ENCODE measurements at regions not wholly inside any gene's neighbourhood (a gene's known extent, or its start where the extent isn't known, plus 50 kb on each side); places are given as distances from the start of the nearest gene placed in this dataset.

DNA sequence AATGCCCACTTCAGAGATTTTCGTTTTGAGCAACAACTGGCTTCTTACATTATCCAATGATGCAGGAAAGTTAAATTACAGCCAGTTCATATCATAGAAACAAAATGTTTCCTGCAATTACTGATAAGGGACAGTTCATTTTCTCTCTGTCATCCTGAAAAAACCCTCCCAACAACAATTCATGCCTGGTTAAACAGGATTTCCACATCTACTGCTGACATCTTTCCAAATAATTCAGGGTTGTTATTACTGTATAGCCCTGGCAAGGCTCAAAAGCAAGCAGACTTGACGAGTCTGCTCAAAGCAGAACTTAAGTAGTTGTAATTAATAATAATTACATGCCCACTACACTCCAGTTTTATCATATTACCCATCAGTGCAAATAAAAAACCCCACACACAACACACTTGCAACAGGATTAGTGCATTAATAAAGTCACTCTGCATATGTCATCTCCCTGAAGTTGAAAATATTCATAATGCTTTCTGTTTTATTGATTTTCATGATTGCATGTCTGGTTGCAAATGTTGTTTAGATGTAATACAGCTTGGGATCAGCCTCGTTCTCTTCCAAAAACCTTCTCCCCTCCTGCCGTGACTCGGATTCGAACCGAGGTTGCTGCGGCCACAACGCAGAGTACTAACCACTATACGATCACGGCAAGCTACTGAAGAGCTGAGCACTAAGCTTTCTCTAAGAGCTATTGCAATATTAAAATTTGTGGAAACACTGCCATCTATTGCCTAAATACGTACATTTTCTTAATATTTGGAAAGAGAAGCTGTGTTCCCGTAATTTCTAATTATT lies 119.6 kb upstream of the NFIB start:
- DNase-seq (ENCODE audit: low read depth in 2 of 2) = peak; percentile 76 to 94

- no peak for DNase-seq (ENCODE audit: low read depth in 2 of 2)
Observed at GRCh38 chr9:14432666-14433350, 118.9 kb upstream of the NFIB start.

DNA sequence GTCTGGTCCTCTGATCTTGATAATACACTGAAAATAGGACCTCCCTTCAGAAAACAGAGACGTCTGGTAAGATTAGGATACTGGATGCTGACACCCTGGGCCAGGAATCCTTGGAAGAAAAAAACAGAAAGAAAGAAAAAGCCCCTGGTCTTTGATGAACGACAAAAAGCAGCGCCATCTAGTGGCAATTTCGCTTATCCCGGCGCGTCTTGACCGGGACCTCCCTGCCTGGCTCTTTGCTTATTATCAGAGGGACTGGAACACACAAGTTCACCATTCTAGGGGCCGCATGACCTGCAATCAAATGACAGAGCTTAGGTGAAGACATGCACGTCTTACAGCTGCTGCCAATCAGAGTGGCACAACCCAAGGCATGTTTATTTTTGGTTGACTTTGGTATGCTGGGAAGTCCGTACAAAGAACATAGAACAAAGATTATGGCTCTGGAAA lies 114.9 kb upstream of the NFIB start:
- peak; percentile 81 for DNase-seq (ENCODE audit: low read depth in 2 of 2)

- no peak for DNase-seq (ENCODE audit: low read depth in 2 of 2)
Observed at GRCh38 chr9:14427419-14427818, 113.5 kb upstream of the NFIB start.

- DNase-seq (ENCODE audit: low read depth in 2 of 2) = no peak
Observed at GRCh38 chr9:14424983-14425382, 111.0 kb upstream of the NFIB start.

- DNase-seq (ENCODE audit: low read depth in 2 of 2) = no peak
Observed at GRCh38 chr9:14424289-14424688, 110.3 kb upstream of the NFIB start.

GRCh38 chr9:14423815-14424261 lies 109.9 kb upstream of the NFIB start:
- DNase-seq (ENCODE audit: low read depth in 2 of 2) = peak; percentile 35 to 84

DNA sequence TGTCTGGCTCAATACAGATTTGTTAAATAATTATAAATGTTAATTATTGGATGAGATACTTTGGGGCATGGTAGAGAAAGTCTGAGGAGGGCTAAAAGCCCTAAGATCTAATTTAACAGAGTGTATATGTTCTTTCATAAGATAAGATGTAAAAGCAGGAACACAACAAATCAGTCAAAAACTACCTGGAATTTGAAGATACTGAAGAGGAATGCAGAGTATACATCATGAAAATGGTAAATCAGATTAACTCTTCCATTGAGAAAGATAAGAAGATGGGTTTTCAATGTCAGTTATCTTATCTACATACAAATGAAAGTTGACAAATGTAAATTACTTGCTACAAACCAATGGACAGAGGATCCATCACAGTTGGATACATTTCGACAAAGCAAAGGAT lies 107.3 kb upstream of the NFIB start:
- no peak for DNase-seq (ENCODE audit: low read depth in 2 of 2)

- no peak for DNase-seq (ENCODE audit: low read depth in 2 of 2)
Observed at GRCh38 chr9:14418941-14419937, 105.3 kb upstream of the NFIB start.

DNA sequence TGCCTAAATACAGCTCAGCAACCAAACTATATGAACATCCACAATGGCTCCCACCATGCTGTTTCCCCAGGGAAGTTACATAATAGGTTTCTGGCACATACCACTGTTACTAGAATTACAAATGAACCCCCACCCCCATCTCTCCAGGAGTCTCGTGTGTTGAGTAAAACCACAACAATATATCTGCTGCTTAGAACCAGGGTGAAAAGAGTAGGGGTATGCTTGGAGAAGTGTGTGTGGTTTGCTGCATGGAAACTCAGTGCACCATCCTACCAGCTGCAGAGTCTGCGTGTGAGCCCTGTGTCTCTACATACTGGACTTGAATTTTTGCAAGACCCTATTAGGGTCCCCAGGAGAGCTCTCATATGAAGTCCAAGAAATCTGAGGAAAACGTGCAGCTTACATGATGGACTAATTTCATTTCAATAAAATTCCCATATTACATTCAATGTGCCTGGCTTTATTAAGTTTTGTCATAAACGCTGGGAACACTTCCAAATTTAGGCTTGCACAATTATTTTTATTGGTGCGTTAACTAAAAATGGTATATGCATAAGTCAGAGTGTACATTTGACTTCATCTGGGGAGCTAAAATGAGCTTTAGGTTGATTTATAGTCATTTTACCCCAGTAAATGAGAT lies 104.5 kb upstream of the NFIB start:
- DNase-seq (ENCODE audit: low read depth in 2 of 2) = no peak

DNA sequence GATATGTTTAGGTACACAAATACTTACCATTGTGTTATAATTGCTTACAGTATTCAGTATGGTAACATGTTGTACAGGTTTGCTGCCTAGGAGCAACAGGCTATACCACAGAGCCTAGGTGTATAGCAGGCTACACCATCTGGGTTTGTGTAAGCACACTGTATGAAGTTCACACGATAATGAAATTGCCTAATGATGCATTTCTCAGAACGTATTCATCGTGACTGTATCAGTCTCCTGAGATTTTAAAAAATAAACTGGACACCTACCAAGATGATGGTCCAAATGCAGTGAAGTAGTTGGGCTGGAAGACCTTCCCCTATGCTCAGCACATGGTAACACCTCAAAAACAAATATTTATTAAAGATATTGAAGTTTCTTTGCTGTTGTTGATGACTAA lies 103.3 kb upstream of the NFIB start:
- DNase-seq (ENCODE audit: low read depth in 2 of 2) = no peak

- DNase-seq (ENCODE audit: low read depth in 2 of 2) = no peak
Observed at GRCh38 chr9:14415947-14416346, 102.0 kb upstream of the NFIB start.

- DNase-seq (ENCODE audit: low read depth in 2 of 2) = no peak
Observed at GRCh38 chr9:14413812-14414211, 99.9 kb upstream of the NFIB start.

- DNase-seq (ENCODE audit: low read depth in 2 of 2) = no peak
Observed at GRCh38 chr9:14412775-14413174, 98.8 kb upstream of the NFIB start.

GRCh38 chr9:14406463-14406862 lies 92.5 kb upstream of the NFIB start:
- DNase-seq (ENCODE audit: low read depth in 2 of 2) = no peak

DNA sequence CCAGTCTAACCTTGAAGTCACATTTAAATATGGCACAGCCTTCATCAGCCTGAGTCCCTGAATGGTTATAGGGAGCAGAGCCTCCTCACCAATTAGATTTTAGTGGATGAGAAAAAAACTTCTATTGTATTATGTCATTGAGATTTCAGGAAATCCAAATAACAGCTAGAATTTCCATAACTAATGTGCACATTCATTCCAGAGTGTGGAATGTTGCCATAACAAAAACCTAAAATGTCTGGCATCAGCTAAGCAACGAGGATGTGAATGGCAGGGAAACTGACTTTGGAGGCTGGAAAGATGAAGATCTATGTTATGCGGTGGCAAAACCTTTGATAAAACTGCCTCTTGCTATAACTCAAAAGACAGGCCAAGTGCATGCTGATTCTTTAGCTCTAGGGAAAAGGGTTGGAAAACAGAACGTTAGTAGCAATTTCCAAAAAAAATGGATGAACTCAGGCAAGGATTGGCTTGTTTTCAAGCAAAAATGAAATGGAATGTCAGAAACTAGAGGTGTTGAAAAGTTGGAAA lies 91.3 kb upstream of the NFIB start:
- peak; percentile 43 to 90 for DNase-seq (ENCODE audit: low read depth in 2 of 2)

DNA sequence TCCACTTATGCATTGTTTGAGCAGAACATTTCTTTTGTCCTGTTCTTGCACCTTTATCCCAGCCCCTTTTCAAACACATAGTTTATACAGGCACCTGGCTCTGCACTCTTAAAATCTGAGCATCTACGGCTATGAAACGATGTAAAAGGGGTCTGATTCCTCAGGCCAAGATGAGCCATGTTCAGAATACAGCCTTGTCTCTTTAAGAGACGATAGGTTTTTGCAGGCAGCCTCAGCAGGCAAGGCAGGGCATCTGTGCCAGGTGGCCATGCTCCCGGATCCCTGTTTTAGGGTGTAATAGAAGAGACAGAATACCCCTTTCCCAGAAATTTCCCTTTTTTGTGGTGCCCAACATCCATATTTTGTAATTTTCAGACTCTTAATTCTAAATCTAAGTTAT lies 89.1 kb upstream of the NFIB start:
- DNase-seq (ENCODE audit: low read depth in 2 of 2) = no peak

DNA sequence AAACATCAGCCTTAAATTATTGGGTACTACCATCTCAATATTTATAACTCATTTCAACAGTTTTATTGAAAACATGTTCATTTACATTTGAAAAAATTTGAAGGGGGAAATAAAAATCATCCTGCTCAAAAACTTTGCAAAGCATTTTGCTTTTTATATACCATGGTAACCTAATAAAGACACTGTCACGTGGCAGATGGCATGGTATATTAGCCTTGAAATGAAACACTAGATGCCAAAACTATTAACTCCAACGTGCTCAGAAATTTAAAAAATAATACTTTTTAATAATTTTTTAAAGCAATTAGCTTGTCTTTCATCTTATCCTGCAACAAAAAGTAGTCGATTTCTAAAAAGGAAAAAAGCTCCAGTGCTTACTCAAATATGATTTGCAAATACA lies 88.6 kb upstream of the NFIB start:
- DNase-seq (ENCODE audit: low read depth in 2 of 2) = no peak

DNA sequence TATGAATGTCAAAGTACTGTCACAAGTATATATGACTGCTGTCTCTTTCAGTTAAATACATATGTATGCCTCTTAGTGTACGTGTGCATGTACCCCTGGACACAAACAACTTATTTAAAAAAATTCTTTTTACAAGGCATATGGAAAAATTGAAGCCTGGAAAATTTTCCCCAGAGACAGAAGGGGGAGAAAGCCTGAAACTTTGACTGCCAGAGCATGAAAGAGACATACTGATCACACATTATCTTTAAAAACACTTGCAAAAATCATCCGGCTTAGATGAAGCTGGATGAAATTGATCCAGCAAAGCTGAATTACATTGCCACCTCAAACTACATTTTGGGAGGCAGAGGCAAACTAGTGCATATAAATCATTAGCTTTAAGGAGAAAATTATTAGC lies 88.0 kb upstream of the NFIB start:
- no peak for DNase-seq (ENCODE audit: low read depth in 2 of 2)

DNA sequence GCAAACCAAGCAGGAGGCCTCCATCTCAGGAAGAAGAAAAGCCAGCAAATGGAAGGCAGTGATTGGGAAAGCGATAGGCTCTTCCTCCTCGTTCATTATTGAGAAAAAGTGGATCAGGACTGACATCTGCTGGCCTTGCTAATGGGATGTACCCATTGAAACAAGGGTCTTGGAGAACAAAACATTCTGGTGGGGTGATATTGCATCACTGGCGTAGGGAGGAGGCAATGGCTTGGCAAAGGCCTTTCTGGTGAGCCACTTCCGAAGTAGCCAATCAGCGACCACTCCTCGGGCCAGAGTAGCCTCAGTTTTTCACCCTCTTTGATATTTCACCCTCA lies 86.7 kb upstream of the NFIB start:
- peak; percentile 87 to 88 for DNase-seq (ENCODE audit: low read depth in 2 of 2)

Data from lung microvascular endothelial cell (primary cell).